ENCODE measurements at regions not wholly inside any gene's neighbourhood (a gene's known extent, or its start where the extent isn't known, plus 50 kb on each side); places are given as distances from the start of the nearest gene placed in this dataset.
A peak's percentile ranks its signal among the peaks of the same experiment; 100 is the strongest.

DNA sequence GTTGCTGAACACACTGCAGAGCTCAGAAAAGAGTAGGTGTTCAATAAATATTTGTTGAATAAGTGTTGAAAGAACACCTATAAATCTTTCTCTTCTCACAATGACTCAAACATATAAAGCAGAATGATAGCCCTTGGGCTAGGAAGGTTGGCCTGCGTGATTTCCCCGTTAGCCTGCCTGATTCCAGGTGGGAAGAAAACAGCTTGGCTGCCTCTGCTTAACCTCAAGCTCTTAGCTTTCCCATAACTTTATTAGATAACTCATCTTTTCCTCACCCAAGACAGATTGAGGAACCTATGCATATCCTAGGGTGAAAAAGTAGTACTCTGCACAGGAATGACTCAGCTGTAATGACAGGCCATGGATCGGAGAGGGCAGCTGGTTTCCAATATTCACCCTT, 300.3 kb upstream of the ID4 start:
- Histone ChIP-seq H3K27ac (no peak overlapping the region), H3K27me3 (no peaks in the 10 kb centered on the region), H3K36me3 (no peaks in the 10 kb centered on the region), H3K4me1 (no peaks in the 10 kb centered on the region), H3K4me3 (no peak overlapping the region), H3K9me3 (no peaks in the 10 kb centered on the region), H3K9ac (ENCODE audit: low read depth in 2 of 2, low read length in 2 of 2) (no peak overlapping the region)
- intact Hi-C loops (cut with DNase I), result no loop called here
- DNase-seq, result no peak
- TF ChIP-seq, protein P1, sequence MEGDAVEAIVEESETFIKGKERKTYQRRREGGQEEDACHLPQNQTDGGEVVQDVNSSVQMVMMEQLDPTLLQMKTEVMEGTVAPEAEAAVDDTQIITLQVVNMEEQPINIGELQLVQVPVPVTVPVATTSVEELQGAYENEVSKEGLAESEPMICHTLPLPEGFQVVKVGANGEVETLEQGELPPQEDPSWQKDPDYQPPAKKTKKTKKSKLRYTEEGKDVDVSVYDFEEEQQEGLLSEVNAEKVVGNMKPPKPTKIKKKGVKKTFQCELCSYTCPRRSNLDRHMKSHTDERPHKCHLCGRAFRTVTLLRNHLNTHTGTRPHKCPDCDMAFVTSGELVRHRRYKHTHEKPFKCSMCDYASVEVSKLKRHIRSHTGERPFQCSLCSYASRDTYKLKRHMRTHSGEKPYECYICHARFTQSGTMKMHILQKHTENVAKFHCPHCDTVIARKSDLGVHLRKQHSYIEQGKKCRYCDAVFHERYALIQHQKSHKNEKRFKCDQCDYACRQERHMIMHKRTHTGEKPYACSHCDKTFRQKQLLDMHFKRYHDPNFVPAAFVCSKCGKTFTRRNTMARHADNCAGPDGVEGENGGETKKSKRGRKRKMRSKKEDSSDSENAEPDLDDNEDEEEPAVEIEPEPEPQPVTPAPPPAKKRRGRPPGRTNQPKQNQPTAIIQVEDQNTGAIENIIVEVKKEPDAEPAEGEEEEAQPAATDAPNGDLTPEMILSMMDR (IDR thresholded peaks at IDR 0.05), result no peak

DNA sequence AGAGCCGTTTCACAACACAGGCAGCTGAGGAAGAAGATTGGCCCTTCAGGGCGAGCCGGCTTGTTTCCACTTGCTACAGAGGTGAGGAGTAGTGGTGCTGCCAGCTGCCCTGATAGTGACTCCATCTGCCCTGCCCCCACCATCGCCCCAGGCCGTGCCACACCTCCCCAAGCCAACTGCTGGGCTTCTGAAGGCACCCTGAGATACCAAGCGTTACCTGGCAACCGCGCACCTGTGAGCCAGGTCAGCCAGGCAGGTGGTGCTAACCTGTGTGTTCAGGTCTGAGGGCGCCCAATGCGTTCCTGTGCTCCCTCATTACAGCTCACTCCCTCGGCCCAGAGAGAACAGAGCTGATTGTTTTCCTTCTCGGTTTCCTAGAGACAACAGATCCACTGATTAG, 299.1 kb upstream of the ID4 start:
- Histone ChIP-seq H3K27ac (no peak overlapping the region), H3K36me3 (no peaks in the 10 kb centered on the region), H3K9ac (ENCODE audit: low read depth in 2 of 2, low read length in 2 of 2) (no peak overlapping the region), H3K9me3 (no peaks in the 10 kb centered on the region), H3K4me1 (no peaks in the 10 kb centered on the region), H3K4me3 (no peak overlapping the region), H3K27me3 (no peaks in the 10 kb centered on the region)
- DNase-seq, result peak; percentile 19
- intact Hi-C loops (cut with DNase I), result no loop called here
- TF ChIP-seq, protein P1 (IDR thresholded peaks at IDR 0.05), result no peak

GRCh38 chr6:19547507-19547906, 289.7 kb upstream of the ID4 start:
- TF ChIP-seq, protein P1 (IDR thresholded peaks at IDR 0.05), result no peak
- DNase-seq, result no peak
- H3K27me3 ChIP-seq, result no peaks in the 10 kb centered on the region

DNA sequence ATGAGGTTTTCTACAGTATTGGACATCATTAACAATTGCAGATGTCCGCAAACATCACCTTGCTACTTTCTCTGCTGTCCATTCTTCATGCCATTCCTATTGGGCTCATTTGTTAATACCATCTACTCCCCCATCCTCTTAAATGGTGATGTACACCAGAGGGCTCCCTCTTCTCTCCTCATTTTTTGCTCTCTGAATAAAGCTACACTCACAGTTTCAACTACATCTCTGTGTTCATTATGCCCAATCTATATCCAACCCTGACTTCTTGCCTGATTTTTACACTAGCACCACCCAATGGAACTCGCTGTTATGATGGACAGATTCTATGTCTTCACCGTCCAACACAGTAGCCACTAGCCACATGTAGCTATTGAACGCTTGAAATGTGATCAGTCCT, 288.1 kb upstream of the ID4 start:
- Histone ChIP-seq H3K9me3 (no peaks in the 10 kb centered on the region), H3K36me3 (no peaks in the 10 kb centered on the region), H3K4me1 (no peaks in the 10 kb centered on the region), H3K27me3 (no peaks in the 10 kb centered on the region), H3K9ac (ENCODE audit: low read depth in 2 of 2, low read length in 2 of 2) (no peak overlapping the region), H3K27ac (no peak overlapping the region), H3K4me3 (no peak overlapping the region)
- TF ChIP-seq, protein P1 (IDR thresholded peaks at IDR 0.05), result no peak
- intact Hi-C loops (cut with DNase I), result no loop called here
- no peak for DNase-seq

More at GRCh38 chr6:19547507-19547906, 289.7 kb upstream of the ID4 start:
- no peak overlapping the region for H3K27ac ChIP-seq
- no peak overlapping the region for H3K4me3 ChIP-seq
- no peaks in the 10 kb centered on the region for H3K4me1 ChIP-seq
- no peaks in the 10 kb centered on the region for H3K36me3 ChIP-seq
- intact Hi-C loops (cut with DNase I), result no loop called here
- H3K9me3 ChIP-seq, result no peaks in the 10 kb centered on the region
- H3K9ac ChIP-seq (ENCODE audit: low read depth in 2 of 2, low read length in 2 of 2), result no peak overlapping the region

GRCh38 chr6:19550380-19550779, 286.8 kb upstream of the ID4 start:
- H3K36me3 ChIP-seq, result no peaks in the 10 kb centered on the region
- TF ChIP-seq, protein P1 (IDR thresholded peaks at IDR 0.05), result no peak
- H3K27me3 ChIP-seq, result no peaks in the 10 kb centered on the region
- H3K9me3 ChIP-seq, result no peaks in the 10 kb centered on the region
- DNase-seq, result no peak
- no peaks in the 10 kb centered on the region for H3K4me1 ChIP-seq
- intact Hi-C loops (cut with DNase I), result no loop called here
- H3K27ac ChIP-seq, result no peak overlapping the region
- H3K4me3 ChIP-seq, result no peak overlapping the region
- no peak overlapping the region for H3K9ac ChIP-seq (ENCODE audit: low read depth in 2 of 2, low read length in 2 of 2)

DNA sequence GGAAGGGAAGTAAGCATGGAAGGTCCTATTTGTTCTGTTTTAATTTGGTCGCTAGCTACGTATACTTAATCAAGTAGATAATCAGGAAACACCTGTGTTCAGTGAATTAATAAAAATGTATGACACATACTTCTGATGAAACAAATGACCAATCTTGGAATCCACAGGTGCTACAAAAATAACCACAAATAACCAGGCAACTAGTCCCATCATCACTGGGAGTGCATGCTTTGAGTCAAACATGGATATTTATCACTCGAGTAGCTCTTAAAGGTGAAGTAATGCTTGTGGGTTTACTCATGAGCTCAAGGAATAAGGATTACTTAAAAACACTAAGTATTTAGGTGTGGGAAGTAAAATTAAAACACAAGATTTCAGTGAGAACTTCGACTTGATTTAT, 285.6 kb upstream of the ID4 start:
- H3K27ac ChIP-seq, result no peak overlapping the region
- H3K36me3 ChIP-seq, result no peaks in the 10 kb centered on the region
- no peaks in the 10 kb centered on the region for H3K9me3 ChIP-seq
- intact Hi-C loops (cut with DNase I), result no loop called here
- no peak overlapping the region for H3K4me3 ChIP-seq
- no peak for DNase-seq
- no peak overlapping the region for H3K9ac ChIP-seq (ENCODE audit: low read depth in 2 of 2, low read length in 2 of 2)
- no peaks in the 10 kb centered on the region for H3K27me3 ChIP-seq
- TF ChIP-seq, protein P1 (IDR thresholded peaks at IDR 0.05), result no peak
- H3K4me1 ChIP-seq, result no peaks in the 10 kb centered on the region
